NCI-H1092 (cell line): ENCODE measurements at regions not wholly inside any gene's neighbourhood (a gene's known extent, or its start where the extent isn't known, plus 50 kb on each side); places are given as distances from the start of the nearest gene placed in this dataset.
"Not testable (repeated sequence)": the region's sequence is repeated elsewhere in the genome, so short reads cannot be mapped to it uniquely, and the experiment has no call there.

Experiments used
- DNase-seq: peaks from one replicate; lab custom pipeline; 2025; lab: John Stamatoyannopoulos, UW

DNA sequence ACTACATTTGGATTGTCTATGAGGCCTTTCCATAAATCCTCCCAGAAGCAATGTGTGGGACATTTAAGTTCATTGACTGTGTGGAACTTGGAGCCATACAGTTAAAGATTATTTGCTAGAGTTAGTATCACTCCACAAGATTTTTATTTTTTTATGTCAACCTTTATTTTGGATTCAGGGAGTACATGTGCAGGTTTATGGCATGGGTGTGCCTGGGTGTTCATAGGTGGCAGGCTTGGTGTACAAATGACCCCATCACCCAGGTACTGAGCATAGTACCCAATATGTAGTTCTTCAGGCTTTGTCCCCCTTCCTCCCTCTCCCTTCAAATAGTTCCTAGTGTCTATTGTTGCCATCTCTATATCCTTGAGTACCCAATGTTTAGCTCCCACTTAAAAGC is 199.8 kb upstream of the ZFP42 start:
- no peak for DNase-seq

DNA sequence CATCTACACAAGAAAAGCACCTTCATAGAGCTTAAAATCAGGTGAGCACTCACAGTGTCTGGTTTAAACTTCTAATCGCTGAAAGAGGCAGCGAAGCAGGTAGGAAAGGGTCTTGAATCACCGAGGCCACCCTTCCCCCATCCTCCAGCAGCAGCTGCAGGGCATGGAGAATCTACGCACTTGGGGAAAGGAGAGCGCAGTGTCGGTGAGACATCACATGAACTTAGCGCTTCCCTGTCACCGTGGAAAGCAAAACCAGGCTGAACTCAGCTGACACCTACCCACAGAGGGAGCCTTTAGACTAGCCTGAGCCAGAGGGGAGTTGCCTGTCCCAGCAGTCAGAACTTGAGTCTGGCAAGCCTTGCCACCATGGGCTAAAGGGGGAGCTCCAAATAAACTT is 197.2 kb upstream of the ZFP42 start:
- DNase-seq = no peak

DNA sequence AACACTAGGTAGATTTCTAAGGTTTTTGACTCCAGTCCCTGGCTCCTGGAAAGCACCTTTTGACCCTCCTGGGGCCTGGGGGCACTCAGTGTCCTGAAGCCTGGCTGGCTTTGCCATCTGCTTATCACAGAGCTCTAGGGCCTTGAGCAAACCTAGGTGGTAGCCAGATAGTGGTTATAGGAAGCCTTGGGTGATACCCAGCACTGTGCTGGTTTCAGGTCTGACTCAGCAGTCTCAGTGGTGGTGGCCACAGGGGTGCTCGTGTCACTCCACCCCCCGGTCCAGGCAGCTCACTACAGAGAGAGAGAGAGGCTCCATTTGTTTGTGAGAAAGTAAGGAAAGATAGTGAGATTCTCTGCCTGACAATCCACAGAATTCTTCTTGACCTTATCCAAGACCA is 195.8 kb upstream of the ZFP42 start:
- DNase-seq = no peak

DNA sequence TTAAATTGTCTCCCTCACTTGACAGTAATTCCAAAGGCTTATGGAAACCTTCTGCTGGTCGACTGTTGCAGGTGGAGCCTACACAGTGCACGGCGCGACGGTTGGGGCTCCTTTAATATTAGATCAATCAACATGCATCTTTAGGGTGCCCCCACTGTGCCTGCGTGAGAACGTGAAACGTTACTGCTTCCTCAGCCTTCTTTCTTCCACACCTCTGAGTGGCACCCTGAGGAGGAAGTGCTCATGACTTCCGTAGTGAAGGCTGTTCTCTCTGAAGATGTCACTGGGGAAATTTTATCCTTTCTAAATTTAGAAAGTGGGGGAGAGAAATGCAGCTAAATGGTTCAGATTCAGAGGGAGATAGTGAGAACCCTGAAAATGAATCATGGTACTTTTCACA is 184.0 kb upstream of the ZFP42 start:
- DNase-seq = no peak

DNA sequence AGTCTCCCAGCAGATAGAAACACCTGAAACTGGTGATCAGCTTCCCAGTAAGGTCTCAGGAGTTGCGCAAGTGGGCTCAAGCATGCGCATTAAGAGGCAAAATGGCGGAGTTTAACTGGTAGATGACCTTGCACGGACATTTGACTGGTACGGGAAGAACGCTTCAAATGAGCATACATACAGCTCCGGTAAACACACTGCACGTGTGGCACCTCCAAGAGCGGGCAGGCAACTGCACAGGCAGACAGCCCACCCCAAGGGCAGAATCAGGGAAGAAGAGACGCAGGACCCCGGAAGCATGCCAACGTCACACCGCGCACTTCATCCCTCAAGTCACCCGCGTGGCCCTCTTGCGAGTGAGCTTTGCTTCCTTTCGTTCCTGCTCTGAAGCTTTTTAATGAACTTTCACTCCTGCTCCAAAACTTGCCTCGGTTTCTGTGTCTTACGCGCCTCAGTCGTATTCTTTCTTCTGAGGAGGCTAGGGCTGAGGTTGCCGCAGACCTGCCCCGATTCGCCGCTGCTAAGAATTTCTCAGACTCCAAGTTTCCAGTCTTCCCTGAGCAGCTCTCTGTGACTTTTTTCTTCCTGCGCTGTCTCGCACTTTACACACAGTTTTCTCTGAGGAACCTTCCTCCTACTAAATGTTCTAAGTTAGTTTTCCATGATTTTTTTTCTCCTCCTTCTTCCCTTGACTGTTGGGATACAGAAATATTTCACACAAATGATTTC is 180.7 kb upstream of the ZFP42 start:
- no peak for DNase-seq

DNA sequence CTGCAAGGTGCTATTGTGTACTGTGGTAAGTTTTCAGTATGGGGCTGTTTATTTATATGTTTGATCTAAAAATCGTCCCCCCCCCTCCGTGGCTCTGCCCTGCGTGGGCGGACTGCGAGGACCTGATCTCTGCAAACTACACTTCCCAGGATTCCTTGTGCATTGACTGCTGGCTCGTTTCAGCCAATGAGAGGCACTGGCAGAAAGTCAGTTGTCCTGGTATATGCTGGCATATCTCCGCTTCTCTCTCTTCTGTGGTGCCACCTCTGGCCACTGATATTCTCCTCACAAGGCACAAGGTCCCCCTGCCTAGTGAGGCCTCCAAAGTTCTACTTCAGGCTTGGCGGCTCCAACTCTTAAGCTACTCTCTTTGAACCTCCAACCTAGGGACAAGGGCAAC is 168.8 kb upstream of the ZFP42 start:
- no peak for DNase-seq

DNA sequence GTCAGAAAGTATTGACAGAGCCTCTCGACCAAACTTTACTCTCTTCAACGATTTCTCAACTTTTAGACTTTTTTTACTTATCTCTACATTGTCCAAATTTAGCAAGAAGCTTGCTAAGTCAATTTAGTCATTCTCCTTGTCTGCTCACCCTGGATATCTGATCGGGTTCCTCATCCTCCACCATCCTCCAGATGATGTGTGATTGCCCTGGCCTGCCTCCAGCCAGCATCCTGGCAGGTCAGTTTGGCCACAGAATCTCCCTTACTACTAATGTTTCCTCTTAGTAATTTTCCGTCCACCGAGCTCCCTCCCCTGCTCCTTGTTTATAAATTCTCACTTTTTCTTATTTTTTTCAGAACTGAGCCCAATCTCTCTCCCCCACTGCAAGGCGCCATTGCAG is 167.9 kb upstream of the ZFP42 start:
- DNase-seq = no peak

DNA sequence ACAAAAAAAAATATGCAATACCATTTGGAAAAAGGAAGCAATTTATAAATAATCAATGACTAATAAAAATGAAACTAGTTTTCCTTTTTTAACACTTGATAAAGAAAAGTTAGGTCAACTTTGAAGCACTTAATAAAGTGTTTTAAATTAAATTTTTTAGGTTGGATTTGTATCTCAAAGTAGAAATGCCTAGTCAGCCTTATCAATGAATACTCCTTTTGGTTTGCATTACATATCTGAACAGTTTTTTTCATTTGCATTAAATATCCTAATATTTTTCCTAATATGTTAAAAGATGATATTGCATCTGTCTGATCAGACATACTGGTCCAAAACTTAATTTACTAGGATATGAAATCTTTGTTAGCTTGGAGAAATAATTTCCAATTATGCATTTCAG is 155.8 kb upstream of the ZFP42 start:
- no peak for DNase-seq

DNA sequence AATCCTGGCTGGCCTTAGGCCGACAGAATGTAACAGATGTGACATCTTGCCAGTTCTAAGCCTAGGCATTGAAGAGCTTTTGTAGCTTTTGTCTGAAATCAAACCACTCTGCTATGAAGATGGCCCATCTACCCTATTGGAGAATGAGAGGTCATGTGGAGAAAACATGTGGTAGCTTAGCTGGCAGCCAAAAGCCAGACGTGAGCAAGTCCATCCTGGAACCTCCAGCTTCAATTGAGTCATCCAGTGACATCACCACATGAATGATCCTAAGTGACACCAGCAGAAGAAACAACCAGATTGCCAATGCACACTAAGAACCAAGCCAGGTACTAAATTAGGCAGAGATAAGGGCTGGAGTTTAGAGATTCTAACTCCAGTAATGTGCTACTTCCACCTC is 154.8 kb upstream of the ZFP42 start:
- no peak for DNase-seq

DNA sequence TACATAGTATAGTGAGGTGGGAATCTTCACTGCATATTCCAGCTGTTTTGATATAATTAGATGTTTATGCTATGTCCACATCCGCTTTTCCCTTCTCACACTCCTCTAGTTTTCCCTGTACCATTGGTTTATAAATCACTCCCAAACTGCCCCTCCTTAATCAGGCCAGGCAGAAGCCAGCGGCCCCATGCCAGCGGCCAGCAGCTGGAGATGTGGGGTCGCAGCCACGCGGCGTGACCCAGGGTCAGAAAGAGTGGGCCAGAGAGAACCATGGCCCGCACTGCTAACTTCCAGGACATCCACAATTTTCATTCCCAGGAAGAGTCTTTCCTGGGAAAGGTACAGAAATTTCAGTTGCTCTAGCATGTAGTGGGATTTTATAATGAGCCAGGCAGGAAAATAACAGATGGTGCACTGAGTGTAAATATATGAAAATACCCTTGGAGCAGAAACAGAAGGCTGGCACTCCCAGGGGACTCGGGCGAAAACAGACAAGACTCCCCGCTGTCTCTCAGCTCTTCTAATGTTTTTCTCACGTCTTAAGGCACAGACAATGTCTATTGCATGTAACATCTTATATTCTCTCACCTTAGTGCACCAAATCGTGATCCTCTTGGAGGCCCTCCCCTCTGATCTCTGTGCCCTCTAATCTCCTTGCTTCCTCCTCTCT is 145.9 kb upstream of the ZFP42 start:
- no peak for DNase-seq

DNA sequence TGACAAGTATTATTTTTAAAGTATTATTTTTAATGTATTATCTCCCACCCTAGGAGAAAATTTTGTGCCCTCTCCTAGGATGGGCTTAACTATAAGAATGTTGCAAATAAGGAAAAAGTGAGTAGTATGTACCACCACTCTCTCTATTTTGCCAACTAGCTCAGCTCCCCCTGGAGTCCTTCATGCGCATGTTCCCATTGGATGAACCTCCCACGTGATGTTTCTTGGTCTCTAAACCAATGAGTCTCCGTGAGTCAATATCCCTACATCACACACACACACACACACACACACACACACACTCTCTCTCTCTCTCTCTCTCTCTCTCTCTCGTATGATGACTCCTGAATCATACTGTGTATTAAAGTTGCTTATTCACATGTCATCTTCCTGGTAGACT is 129.7 kb upstream of the ZFP42 start:
- no peak for DNase-seq

DNA sequence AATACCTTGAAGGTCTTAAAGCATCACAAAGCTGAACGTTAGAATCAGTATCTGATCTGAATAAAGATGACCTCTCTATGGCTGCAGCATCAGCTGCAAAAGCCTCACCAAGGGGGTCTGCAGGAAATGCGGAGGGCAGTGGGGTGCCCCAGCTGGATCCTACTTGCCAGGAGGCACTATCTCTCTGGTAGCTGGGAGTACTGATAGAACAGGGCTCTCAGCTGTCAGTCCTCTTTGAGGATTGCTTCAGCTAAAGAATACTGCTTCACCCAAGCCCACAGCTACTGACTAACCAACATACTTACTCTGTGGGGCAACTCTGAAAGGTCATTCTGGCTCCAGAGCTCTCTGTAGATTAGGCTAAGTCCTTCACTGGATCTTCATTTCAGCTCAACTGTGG is 112.5 kb upstream of the ZFP42 start:
- no peak for DNase-seq

DNA sequence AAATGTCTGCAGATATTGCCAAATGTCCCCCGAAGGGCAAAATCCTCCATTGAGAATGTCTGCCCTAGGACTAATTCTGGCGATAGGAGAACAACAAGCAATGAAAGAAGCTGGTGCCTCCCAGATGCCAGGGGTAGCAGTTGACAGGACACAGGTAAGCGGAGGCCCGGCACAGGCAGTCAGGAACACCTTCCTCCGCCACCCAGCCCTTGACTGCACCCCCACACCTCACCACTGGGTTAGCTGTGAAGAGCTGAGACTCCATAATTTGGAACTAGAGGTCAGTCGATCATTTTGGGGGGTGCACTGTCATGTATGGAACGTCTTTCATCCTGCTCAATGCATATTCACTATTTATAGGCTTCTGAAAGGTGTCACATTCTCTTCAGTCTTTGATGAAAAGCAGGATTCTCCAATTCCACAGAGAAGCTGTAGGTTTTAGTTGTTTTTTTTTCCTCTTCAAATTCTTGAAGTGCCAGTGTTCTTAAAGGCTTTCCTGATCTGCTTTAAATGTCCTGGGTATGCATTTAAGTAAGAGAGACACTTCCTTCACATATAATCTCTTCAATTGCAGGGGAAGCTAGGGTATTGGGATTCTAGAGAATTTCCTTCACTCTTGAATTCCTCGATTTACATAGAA is 111.6 kb upstream of the ZFP42 start:
- no peak for DNase-seq

DNA sequence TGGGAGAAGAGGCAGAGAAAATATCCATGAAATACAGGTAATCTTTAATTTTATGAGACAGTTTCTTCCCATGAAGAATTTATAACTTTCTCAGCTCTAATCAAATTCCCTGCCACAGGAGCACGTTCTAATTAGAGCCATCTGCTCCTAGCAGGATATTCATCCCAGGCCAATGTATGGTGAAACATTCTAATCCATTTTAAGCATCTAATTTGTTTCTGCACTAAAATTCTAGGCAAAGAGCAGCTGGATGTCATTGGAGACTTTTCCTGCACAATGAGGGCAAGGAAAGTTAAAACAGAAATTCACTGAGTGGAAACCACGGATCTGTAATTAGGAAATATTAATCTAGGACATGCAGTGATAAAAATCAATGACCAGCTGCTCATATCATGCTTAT is 107.7 kb upstream of the ZFP42 start:
- DNase-seq = no peak

DNA sequence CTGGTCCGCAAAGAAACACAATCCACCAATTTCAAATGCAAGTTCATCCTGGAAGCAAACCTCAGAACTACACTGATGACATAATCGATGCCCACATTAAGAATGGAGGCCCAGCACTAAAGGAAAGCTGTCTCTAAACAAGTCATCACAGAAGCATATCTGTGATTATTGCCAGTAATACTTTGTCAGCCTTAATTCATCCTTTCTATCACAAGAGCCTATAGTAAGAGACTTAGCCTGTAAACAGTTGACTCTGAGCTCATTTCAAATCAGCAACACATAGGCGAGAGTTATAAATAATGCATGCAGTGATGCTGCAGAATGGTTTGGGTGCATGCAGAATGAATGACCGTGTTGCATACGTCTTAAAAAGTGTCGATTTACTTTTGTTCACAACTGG is 105.9 kb upstream of the ZFP42 start:
- no peak for DNase-seq

DNA sequence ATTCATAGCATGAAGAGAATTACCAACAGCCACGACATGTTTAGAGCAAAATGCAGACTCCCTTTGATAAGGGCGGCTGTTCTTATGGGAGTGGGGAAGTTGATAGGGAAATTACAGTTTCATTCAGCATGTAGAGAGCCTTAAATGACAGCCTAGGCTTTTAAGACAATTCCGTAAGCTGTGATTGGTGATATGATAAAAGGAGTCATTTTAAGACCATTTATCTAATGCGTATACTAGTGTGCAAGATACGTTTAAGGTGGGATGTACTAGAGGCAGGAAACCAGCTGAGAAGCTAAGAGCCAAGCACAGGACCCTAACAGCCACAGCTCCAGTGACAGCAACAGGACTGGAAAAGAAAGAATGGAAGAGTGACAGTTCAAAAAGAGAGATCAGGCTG is 102.2 kb upstream of the ZFP42 start:
- no peak for DNase-seq

DNA sequence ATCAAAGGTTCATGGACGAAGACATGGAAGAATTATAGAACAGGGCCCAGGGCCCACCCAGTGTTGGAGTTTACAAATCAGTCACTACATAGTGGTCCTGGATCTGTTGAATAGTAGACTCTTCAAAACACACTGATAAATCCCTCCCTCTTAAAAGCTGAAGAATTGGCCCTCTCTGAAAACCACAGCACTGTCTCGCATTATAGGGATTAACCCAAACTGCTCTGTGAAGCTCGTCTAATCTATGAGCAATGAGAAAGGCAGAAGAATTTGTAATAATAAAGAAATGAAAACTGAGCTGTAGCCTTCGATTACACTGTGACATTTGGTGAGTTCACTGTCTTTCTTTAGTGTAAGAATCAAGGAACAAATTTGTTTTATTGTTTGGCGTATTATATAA is 92.5 kb upstream of the ZFP42 start:
- no peak for DNase-seq

DNA sequence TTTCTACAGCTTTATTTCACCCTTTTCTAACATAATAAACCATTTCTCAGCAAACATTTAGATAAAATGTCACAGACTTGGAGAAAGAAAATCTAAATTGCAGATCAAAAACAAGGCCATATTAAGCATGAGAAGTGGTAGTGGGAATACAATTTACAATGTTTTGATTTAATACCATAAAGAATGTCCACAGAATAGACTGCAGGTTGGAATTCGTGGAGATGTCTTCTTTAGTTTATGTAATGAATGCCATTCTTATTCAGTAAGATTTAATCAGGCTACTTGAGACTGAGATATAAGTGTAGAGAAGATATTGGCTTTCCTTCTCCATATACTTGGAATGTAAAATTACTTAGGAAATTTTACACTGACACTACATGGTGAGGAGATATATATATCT is 91.9 kb upstream of the ZFP42 start:
- DNase-seq = no peak

DNA sequence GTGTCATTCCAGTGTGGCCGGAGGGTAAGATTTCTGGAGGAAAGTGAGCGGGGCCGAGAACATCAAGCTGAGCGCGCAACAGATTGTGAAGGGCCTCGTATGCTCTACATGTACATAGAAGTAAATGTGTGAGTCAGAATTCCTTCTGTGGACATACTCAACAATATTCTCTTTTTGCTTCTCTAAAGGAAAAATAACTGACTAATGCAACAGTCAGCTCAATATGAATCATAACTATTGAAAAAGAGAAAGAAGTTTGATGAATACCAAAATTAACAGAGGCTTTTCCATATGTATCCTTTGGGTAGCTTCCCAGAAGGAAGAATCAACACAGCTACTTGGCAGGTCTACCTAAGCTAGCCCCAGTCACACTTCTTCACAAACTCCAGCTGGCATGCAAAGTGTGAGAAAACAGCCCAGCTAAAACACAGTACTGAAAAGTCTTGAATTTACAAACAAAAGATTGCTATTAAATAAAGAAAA is 87.5 kb upstream of the ZFP42 start:
- no peak for DNase-seq

DNA sequence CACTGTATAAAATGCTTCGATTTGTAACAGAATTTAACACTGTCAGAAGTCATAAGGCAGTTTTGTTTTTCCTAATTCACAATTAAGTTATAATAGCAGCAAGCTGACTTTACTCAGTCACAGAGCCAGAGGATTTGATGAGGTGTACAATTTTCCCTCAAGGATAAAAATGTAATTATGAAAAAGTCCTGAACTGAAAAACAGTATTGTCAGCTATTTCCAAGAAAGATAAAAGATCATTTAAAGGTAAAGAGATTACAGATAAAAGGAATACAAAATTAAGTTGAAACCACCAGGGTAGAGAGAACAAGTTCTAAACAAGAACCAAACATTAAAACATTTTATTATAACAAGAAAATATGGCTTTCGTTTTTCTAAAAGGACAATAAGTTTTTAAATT is 86.8 kb upstream of the ZFP42 start:
- no peak for DNase-seq

DNA sequence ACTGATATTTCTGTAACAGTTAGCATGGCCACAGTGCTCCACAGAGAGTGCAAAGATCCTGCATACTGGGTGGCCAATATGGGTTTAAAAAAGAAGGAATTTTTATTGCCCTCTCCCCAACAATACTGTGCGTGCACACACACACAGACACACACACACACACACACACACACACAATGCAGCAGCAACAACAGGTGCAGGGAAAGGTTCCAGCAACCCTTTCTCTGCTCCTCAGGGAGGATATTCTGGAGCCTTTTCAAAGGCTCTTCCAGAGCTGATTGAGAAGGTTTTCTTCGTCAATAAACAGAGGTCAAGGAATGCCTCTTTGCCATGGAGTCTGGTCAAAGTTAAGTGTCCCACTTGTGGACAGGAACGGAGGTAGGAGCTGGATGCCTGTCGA is 84.8 kb upstream of the ZFP42 start:
- DNase-seq = no peak

DNA sequence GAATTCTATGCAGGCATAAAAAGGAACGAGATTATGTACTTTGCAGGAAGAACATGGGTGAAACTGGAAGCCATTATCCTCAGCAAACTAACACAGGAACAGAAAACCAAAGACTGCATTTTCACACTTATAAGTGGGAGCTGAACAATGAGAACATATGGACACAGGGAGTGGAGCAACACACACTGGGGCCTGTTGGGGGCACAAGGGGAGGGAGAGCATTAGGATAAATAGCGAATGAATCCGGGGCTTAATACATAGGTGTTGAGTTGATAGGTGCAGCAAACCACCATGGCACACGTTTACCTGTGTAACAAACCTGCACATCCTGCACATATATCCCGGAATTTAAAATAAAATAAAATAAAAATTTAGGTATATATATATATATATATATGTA is 80.2 kb upstream of the ZFP42 start:
- DNase-seq = not testable (repeated sequence)

DNA sequence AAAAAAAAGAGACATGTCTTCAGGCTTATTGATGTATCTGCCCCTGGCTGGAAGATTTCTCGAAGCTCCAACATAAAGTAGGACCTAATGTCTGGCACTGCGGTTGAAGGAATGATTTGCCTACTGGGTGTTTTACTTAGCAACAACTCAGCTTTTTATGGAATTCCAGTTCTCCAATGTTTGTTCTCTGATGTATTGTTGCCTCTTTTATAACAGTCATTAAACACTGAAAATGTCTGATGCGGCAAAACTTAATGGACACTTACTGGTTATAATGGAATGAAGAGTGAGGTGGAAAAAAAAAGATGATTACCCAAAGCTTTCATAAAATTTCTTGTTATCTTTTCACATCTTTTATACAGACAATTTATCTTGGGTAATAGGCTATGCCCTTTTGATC is 75.6 kb upstream of the ZFP42 start:
- no peak for DNase-seq
